Adrenal gland (tissue), 5 donors: ENCODE measurements at regions not wholly inside any gene's neighbourhood (a gene's known extent, or its start where the extent isn't known, plus 50 kb on each side); places are given as distances from the start of the nearest gene placed in this dataset.

ENCODE experiments used
- CTCF ChIP-seq, 6 experiments: fragments of 450-650 bp in 4 of 6; fragments of 200-600 bp in 2 of 6; sonication (generic) in 1 of 6; IDR thresholded peaks; 1 replicate in 5 of 6; 2 replicates in 1 of 6; pipeline versions ENCODE4 v1.5.1 to v1.8.0; 2016 to 2021; ENCODE audit warnings: antibody characterized with exemption in 6 of 6, mild to moderate bottlenecking in 2 of 6, moderate library complexity in 1 of 6
- POLR2A ChIP-seq, 2 donors: fragments of 450-650 bp; IDR thresholded peaks; one replicate each; pipeline ENCODE4 v1.6.1; 2017; ENCODE audit warnings: antibody characterized with exemption in 2 of 2, mild to moderate bottlenecking in 2 of 2, moderate library complexity in 1 of 2
- donor health status: DM: no; HTN: no; CAD: no.

GRCh38 chr3:174767853-174768382, 91.2 kb upstream of the NAALADL2 start:
- no peak for TF ChIP-seq CTCF (IDR thresholded peaks at IDR 0.05)
- TF ChIP-seq POLR2A (IDR thresholded peaks at IDR 0.05) = no peak
